A549 (cell line): ENCODE measurements at regions not wholly inside any gene's neighbourhood (a gene's known extent, or its start where the extent isn't known, plus 50 kb on each side); places are given as distances from the start of the nearest gene placed in this dataset.

Experiments
- EP300 ChIP-seq, 2 experiments: fragments of >200 bp; sonication (Bioruptor Twin); formaldehyde crosslinking; IDR thresholded peaks; 2 replicates in 1 of 2; 3 replicates in 1 of 2; pipeline ENCODE4 v1.6.1; 2016 to 2017
- HOXA7 ChIP-seq: fragments of 250-450 bp; sonication (Bioruptor Pico); IDR thresholded peaks from 2 replicates; pipeline ENCODE4 v1.5.0; 2020; ENCODE audit warnings: mild to moderate bottlenecking, moderate library complexity
- KDM1A ChIP-seq: fragments of 200-600 bp; sonication (generic); IDR thresholded peaks from 2 replicates; pipeline ENCODE4 v1.6.1; 2016; ENCODE audit warnings: low read depth, mild to moderate bottlenecking
- POLR2A ChIP-seq: IDR thresholded peaks from 2 replicates; pipeline ENCODE4 v1.6.1; 2012; ENCODE audit warnings: mild to moderate bottlenecking, low read length
- RAD21 ChIP-seq, 2 experiments: fragments of >200 bp in 1 of 2; sonication (Bioruptor Twin) in 1 of 2; formaldehyde crosslinking in 1 of 2; IDR thresholded peaks in 1 of 2; conservative IDR thresholded peaks in 1 of 2; 2 replicates in 1 of 2; 3 replicates in 1 of 2; pipeline ENCODE4 v1.6.1; 2012 to 2018; ENCODE audit warnings: inconsistent platforms in 1 of 2
- SMC3 ChIP-seq: fragments of >200 bp; sonication (Bioruptor Twin); formaldehyde crosslinking; IDR thresholded peaks from 3 replicates; pipeline ENCODE4 v1.6.1; 2018; ENCODE audit warnings: inconsistent platforms
- ZC3H11A ChIP-seq: fragments of 450-650 bp; IDR thresholded peaks from 2 replicates; pipeline ENCODE4 v1.6.1; 2014; ENCODE audit warnings: antibody characterized with exemption, mild to moderate bottlenecking
- TF ChIP-seq, protein P1 (sequence below): fragments of >200 bp; sonication (Bioruptor Twin); formaldehyde crosslinking; IDR thresholded peaks from 3 replicates; pipeline ENCODE4 v1.5.1; 2016
- TF ChIP-seq, protein P2 (sequence below): IDR thresholded peaks from 2 replicates; pipeline ENCODE4 v1.6.1; 2012

DNA sequence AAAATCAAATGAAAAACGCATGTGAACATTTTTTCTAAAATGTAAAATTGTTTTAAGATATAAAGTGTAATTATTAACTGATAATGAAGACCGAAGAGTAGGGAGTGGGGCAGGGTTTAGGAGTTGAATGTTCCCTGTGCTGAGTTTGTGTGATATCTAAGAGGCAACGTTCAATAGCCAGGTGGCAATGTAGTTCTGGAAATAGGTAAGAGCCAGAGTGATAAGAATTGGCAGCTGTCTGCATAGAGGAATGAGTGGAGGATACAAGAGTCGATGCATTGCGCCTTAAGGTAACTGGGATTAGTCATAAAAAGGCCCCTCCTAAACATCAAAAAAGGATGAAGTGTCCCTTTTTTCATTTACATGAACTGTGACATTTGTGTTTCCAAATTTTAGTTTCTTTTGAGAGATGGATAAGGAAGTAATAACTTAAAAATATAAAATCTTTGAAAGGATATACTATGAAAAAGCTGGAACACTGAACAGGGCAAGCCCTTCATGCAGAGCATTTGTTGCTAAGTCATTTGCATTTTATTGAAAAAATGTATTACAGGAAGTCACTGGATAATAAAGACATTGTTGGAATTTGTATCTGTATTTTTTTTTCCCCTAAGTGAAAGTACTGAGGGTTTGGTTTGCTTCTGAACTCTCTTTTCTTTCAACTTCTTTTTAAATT, 659.3 kb downstream of the ACTL7B start:
- TF ChIP-seq, protein P1, sequence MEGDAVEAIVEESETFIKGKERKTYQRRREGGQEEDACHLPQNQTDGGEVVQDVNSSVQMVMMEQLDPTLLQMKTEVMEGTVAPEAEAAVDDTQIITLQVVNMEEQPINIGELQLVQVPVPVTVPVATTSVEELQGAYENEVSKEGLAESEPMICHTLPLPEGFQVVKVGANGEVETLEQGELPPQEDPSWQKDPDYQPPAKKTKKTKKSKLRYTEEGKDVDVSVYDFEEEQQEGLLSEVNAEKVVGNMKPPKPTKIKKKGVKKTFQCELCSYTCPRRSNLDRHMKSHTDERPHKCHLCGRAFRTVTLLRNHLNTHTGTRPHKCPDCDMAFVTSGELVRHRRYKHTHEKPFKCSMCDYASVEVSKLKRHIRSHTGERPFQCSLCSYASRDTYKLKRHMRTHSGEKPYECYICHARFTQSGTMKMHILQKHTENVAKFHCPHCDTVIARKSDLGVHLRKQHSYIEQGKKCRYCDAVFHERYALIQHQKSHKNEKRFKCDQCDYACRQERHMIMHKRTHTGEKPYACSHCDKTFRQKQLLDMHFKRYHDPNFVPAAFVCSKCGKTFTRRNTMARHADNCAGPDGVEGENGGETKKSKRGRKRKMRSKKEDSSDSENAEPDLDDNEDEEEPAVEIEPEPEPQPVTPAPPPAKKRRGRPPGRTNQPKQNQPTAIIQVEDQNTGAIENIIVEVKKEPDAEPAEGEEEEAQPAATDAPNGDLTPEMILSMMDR: no peak
- TF ChIP-seq SMC3 (no peak), KDM1A (no peak), RAD21 (conservative IDR thresholded peaks at IDR 0.05 in 1 of 2, IDR thresholded peaks at IDR 0.05 in 1 of 2) (no peak), POLR2A (no peak), EP300 (IDR thresholded peaks at IDR 0.05) (no peak), HOXA7 (CRISPR knock-in tag) (no peak), ZC3H11A (no peak)
- TF ChIP-seq, protein P2, sequence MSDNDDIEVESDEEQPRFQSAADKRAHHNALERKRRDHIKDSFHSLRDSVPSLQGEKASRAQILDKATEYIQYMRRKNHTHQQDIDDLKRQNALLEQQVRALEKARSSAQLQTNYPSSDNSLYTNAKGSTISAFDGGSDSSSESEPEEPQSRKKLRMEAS: no peak
